Psoas muscle (tissue), 7 donors: ENCODE measurements at regions not wholly inside any gene's neighbourhood (a gene's known extent, or its start where the extent isn't known, plus 50 kb on each side); places are given as distances from the start of the nearest gene placed in this dataset.

Experiments used
- ATAC-seq, 4 donors: fragments of 200-7000 bp; cut with Tn5 transposase; one replicate each; pipeline ENCODE4 v1.9.1; 2020; ENCODE audit warnings: moderate library complexity in 3 of 4, mild to moderate bottlenecking in 2 of 4
- DNase-seq, 2 donors: peaks; one replicate each; pipeline ENCODE4 v3.0.0-alpha.2; 2020
- H3K27ac ChIP-seq: fragments of 200-600 bp; one replicate; pipeline ENCODE4 v1.8.0; 2022
- H3K27me3 ChIP-seq, 3 donors: fragments of 200-600 bp in 1 of 3; one replicate each; pipeline versions ENCODE4 v1.6.1 to v1.8.0; 2013 to 2022; ENCODE audit warnings: low read length in 2 of 3, mild to moderate bottlenecking in 2 of 3, moderate library complexity in 1 of 3; ENCODE audit not compliant: insufficient read depth in 3 of 3
- H3K36me3 ChIP-seq, 2 donors: fragments of 200-600 bp in 1 of 2; one replicate each; pipeline versions ENCODE4 v1.6.1 to v1.8.0; 2013 to 2022; ENCODE audit warnings: low read depth in 1 of 2, mild to moderate bottlenecking in 1 of 2, moderate library complexity in 1 of 2; ENCODE audit not compliant: insufficient read depth in 1 of 2
- H3K4me1 ChIP-seq: fragments of 200-600 bp; one replicate; pipeline ENCODE4 v1.8.0; 2022
- H3K4me3 ChIP-seq: fragments of 200-600 bp; one replicate; pipeline ENCODE4 v1.8.0; 2022; ENCODE audit warnings: mild to moderate bottlenecking
- H3K9me3 ChIP-seq: fragments of 200-600 bp; one replicate; pipeline ENCODE4 v1.8.0; 2022
- WGBS, 3 donors: extraction: QIAGEN DNeasy Blood & Tissue Kit; methylation state at CpG; one replicate each; pipeline versions ENCODE4 v1.1.6 to v1.1.7; 2013; 5-methylcytosine and 5-hydroxymethylcytosine counted together
- intact Hi-C, 2 donors: fragments of 100-400 bp; cut with DNase I; formaldehyde crosslinking; loops; one replicate each; pipeline versions ENCODE4 v1.11.0 to v1.14.2; 2022
- TF ChIP-seq, protein P1 (sequence below): fragments of 200-600 bp; IDR thresholded peaks from one replicate; pipeline ENCODE4 v1.8.0; 2022; ENCODE audit warnings: antibody characterized with exemption
- donor health status: healthy with polysubstance abuse.
- donor health status: DM: no; HTN: no; CAD: no; lungs with moderate emphysema.
- donor health status: Bipolar disorder and iron deficiency.
- donor health status: healthy.
- donor health status: DM: yes; HTN: yes; CAD: no.
- donor health status: DM: no; HTN: no; CAD: no.
- donor health status: DM: yes; HTN: yes; CAD: no.

DNA sequence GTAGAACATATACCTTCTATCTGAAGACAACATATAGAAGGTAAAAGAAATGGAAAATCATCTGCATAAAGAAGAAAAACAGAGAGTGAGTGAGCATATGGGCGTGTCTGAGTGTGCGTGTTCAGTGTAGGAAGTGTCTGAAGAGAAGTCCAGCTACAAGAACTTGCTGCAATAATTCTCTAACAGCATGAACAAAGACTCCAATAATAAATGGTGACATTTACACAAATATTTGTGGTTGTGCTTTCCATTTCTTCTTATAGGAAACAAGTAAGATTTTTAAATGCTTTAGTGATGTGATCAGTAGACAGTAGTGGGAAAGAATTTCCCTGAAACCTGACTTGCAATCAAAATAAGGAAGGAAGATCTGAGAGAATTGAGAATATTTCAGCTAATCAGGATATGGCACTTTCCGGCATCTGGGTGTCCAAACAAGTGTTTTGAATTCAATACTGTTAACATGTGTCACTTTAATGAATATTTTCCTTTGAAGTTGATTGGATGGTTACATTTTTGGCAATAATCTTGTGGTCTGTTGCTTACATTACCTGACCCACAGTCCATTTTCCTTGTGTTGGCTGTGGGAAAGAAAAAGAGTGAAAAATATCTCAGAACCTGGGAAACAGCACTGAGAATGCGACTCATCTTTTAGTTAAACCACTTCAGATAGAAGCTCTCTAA lies 154.0 kb downstream of the TGFB2 start:
- Histone ChIP-seq H3K27me3 (no peaks in the 10 kb centered on the region), H3K27ac (peak overlapping the region; percentile 66), H3K4me3 (peak overlapping the region; percentile 49), H3K4me1 (peaks cover 29% of the 10 kb centered on the region), H3K36me3 (no peaks in the 10 kb centered on the region), H3K9me3 (no peaks in the 10 kb centered on the region)
- intact Hi-C loops, result no loop called here
- 40 to 47% (median 45%) methylated on average over 4 of the region's 4 CpGs for WGBS, 3 donors
- no peak for DNase-seq
- TF ChIP-seq, protein P1, sequence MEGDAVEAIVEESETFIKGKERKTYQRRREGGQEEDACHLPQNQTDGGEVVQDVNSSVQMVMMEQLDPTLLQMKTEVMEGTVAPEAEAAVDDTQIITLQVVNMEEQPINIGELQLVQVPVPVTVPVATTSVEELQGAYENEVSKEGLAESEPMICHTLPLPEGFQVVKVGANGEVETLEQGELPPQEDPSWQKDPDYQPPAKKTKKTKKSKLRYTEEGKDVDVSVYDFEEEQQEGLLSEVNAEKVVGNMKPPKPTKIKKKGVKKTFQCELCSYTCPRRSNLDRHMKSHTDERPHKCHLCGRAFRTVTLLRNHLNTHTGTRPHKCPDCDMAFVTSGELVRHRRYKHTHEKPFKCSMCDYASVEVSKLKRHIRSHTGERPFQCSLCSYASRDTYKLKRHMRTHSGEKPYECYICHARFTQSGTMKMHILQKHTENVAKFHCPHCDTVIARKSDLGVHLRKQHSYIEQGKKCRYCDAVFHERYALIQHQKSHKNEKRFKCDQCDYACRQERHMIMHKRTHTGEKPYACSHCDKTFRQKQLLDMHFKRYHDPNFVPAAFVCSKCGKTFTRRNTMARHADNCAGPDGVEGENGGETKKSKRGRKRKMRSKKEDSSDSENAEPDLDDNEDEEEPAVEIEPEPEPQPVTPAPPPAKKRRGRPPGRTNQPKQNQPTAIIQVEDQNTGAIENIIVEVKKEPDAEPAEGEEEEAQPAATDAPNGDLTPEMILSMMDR, result no peak
- peak in 2 of 4 donors; percentile 45 to 52 for ATAC-seq

GRCh38 chr1:218499911-218500310 lies 154.8 kb downstream of the TGFB2 start:
- H3K4me1 ChIP-seq, result peaks cover 29% of the 10 kb centered on the region
- TF ChIP-seq, protein P1, result no peak
- WGBS, 3 donors, result 89 to 92% (median 92%) methylated on average over 7 of the region's 7 CpGs
- DNase-seq (no peak), ATAC-seq (no peak)
- H3K36me3 ChIP-seq, result no peaks in the 10 kb centered on the region
- H3K27ac ChIP-seq, result peak overlapping the region; percentile 66
- H3K9me3 ChIP-seq, result no peaks in the 10 kb centered on the region
- H3K4me3 ChIP-seq, result no peak overlapping the region
- intact Hi-C loops, result no loop called here
- no peaks in the 10 kb centered on the region for H3K27me3 ChIP-seq

DNA sequence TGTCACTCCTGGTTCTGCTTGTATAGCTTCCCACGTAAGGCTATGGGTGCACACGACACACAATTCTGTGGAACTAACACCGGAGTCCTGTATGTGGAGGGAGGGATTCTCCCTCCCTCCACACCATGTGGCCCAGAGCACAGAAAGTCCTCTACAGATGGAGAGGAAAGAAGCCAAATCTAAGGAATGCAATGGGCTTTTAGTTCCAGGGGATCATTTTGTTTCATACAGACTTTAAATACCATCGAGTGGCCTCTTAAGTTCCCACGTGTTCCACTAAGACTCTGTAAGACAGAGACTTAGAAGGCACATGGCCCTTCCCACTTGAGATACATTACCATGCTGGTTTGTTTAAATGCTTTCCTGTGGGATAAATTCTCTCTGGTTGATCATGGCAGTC lies 156.0 kb downstream of the TGFB2 start:
- TF ChIP-seq, protein P1, result no peak
- H3K4me1 ChIP-seq, result peaks cover 29% of the 10 kb centered on the region
- no peak for DNase-seq
- no peaks in the 10 kb centered on the region for H3K9me3 ChIP-seq
- no peaks in the 10 kb centered on the region for H3K36me3 ChIP-seq
- H3K4me3 ChIP-seq, result no peak overlapping the region
- H3K27ac ChIP-seq, result no peak overlapping the region
- no peak for ATAC-seq
- WGBS, 3 donors, result 27 to 50% (median 35%) methylated on average over 5 of the region's 5 CpGs
- H3K27me3 ChIP-seq, result no peaks in the 10 kb centered on the region
- intact Hi-C loops, result no loop called here

GRCh38 chr1:218502383-218502782 lies 157.2 kb downstream of the TGFB2 start:
- 94 to 100% (median 96%) methylated on average over 2 of the region's 2 CpGs for WGBS, 3 donors

More at GRCh38 chr1:218502383-218502782, 157.2 kb downstream of the TGFB2 start:
- DNase-seq (no peak), ATAC-seq (no peak)
- Histone ChIP-seq H3K9me3 (peaks cover 3% of the 10 kb centered on the region), H3K27ac (no peak overlapping the region), H3K27me3 (no peaks in the 10 kb centered on the region), H3K36me3 (no peaks in the 10 kb centered on the region), H3K4me3 (no peak overlapping the region), H3K4me1 (peaks cover 25% of the 10 kb centered on the region)
- intact Hi-C loops, result no loop called here
- TF ChIP-seq, protein P1, result no peak
